ENCODE measurements at regions not wholly inside any gene's neighbourhood (a gene's known extent, or its start where the extent isn't known, plus 50 kb on each side); places are given as distances from the start of the nearest gene placed in this dataset.

DNA sequence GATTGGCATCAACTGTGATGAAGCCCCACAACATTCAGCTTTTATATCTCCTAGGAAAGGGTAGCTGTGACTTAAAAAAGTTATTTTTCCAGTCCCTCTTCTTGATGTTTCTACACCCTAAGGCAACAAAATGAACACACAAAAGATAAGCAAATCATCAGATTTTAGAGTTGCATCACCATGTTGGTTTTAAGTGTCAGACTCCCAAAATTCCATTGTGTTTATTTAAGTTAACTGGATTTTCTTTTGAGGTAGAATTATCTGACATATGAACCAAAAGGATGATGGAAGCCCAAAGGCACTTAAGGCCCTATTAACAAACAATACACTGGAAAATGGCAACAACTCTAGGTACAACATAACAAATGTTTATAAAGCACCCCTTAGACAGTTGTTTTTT is 261.7 kb upstream of the SLC39A10 start:
- TF ChIP-seq, protein P1, sequence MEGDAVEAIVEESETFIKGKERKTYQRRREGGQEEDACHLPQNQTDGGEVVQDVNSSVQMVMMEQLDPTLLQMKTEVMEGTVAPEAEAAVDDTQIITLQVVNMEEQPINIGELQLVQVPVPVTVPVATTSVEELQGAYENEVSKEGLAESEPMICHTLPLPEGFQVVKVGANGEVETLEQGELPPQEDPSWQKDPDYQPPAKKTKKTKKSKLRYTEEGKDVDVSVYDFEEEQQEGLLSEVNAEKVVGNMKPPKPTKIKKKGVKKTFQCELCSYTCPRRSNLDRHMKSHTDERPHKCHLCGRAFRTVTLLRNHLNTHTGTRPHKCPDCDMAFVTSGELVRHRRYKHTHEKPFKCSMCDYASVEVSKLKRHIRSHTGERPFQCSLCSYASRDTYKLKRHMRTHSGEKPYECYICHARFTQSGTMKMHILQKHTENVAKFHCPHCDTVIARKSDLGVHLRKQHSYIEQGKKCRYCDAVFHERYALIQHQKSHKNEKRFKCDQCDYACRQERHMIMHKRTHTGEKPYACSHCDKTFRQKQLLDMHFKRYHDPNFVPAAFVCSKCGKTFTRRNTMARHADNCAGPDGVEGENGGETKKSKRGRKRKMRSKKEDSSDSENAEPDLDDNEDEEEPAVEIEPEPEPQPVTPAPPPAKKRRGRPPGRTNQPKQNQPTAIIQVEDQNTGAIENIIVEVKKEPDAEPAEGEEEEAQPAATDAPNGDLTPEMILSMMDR (conservative IDR thresholded peaks at IDR 0.05; ENCODE audit: low read depth, low read length): no peak
- TF ChIP-seq EZH2 (IDR thresholded peaks at IDR 0.05; ENCODE audit: borderline replicate concordance, low read depth, low read length, poor library complexity, severe bottlenecking): no peak
